Calu3 (cell line): ENCODE measurements at regions not wholly inside any gene's neighbourhood (a gene's known extent, or its start where the extent isn't known, plus 50 kb on each side); places are given as distances from the start of the nearest gene placed in this dataset.

Experiments used
- BruUV-seq: library from RNA; stranded (reverse); fragments of 400-500 nt; replicated peaks from 2 replicates; lab custom pipeline; 2021; lab: Mats Ljungman, UMichigan
- CTCF ChIA-PET: fragments of 300-600 bp; sonication (Branson Sonifier 250); formaldehyde crosslinking; loops from one replicate; lab custom pipeline; 2022; ENCODE audit warnings: antibody characterized with exemption; lab: Charles Lee
- DNase-seq: peaks from one replicate; pipeline ENCODE4 v3.0.0; 2022
- H3K27ac Mint-ChIP-seq: one replicate; pipeline ENCODE4 v1.8.0; 2022; ENCODE audit warnings: mixed read lengths; ENCODE audit not compliant: unreplicated experiment
- H3K27me3 Mint-ChIP-seq: one replicate; pipeline ENCODE4 v1.8.0; 2022; ENCODE audit warnings: mixed read lengths; ENCODE audit not compliant: unreplicated experiment
- H3K36me3 Mint-ChIP-seq: one replicate; pipeline ENCODE4 v1.8.0; 2022; ENCODE audit warnings: mild to moderate bottlenecking, moderate library complexity, mixed read lengths; ENCODE audit not compliant: insufficient read depth, unreplicated experiment
- H3K4me1 Mint-ChIP-seq: one replicate; pipeline ENCODE4 v1.8.0; 2022; ENCODE audit warnings: mild to moderate bottlenecking, low read depth, mixed read lengths; ENCODE audit not compliant: unreplicated experiment
- H3K4me3 Mint-ChIP-seq: one replicate; pipeline ENCODE4 v1.8.0; 2022; ENCODE audit warnings: mild to moderate bottlenecking, low read depth, moderate library complexity, mixed read lengths; ENCODE audit not compliant: unreplicated experiment
- H3K9me3 Mint-ChIP-seq: one replicate; pipeline ENCODE4 v1.8.0; 2022; ENCODE audit warnings: low read depth, mixed read lengths; ENCODE audit not compliant: unreplicated experiment
- CTCF ChIP-seq: fragments of 200-600 bp; IDR thresholded peaks from one replicate; pipeline ENCODE4 v1.8.0; 2022; ENCODE audit warnings: antibody characterized with exemption; ENCODE audit not compliant: unreplicated experiment
- intact Hi-C: fragments of 100-400 bp; cut with micrococcal nuclease; formaldehyde crosslinking; loops from one replicate; pipeline ENCODE4 v1.10.0; 2022; ENCODE audit not compliant: unreplicated experiment

DNA sequence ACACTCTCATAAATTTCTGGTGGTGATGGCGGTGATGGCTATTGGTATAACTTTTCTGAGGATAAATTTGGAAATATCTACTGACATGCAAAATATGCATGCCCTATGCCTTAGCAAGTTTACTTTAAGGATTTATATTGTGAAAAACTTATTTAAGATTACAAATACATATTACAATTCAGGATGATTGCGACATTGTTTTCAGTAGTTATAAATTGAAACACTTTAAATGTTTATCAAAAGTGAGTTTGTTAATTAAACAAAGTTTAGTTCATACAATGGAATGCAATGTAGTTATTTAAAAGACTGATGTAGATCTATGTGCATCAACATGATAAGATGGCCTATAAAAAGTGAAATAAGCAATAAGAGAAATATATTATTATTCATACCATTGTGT is 331.3 kb upstream of the NR5A2 start:
- CTCF ChIA-PET = no interaction called here
- no peak for DNase-seq
- TF ChIP-seq CTCF = no peak
- BruUV-seq = no TSS peak
- Mint-ChIP-seq H3K27me3 (no peaks in the 10 kb centered on the region), H3K4me1 (peaks cover 10% of the 10 kb centered on the region), H3K36me3 (no peaks in the 10 kb centered on the region), H3K4me3 (no peak overlapping the region), H3K27ac (no peak overlapping the region), H3K9me3 (no peaks in the 10 kb centered on the region)
- intact Hi-C loops = no loop called here

DNA sequence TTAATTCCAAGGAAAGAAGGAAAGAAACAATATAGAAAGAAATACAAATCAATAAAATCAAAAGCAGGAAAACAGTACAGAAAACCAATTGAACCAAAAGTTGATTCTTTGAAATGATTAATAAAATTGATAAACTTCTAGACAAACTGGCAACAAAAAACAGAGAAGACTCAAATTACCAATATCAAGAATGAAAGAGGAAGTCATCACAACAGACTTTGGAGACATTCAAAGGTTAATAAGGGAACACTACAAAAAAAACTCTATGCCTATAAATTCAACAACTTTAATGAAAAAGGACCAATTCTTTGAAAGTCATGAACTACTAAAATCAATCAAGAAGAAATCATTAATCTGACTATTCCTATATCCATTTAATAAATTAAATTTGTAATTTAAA is 329.3 kb upstream of the NR5A2 start:
- H3K4me1 Mint-ChIP-seq = no peaks in the 10 kb centered on the region
- H3K36me3 Mint-ChIP-seq = no peaks in the 10 kb centered on the region
- no peak for DNase-seq
- no peak for TF ChIP-seq CTCF
- H3K9me3 Mint-ChIP-seq = no peaks in the 10 kb centered on the region
- no peak overlapping the region for H3K4me3 Mint-ChIP-seq
- BruUV-seq = no TSS peak
- no peaks in the 10 kb centered on the region for H3K27me3 Mint-ChIP-seq
- CTCF ChIA-PET = no interaction called here
- intact Hi-C loops = no loop called here
- H3K27ac Mint-ChIP-seq = no peak overlapping the region

DNA sequence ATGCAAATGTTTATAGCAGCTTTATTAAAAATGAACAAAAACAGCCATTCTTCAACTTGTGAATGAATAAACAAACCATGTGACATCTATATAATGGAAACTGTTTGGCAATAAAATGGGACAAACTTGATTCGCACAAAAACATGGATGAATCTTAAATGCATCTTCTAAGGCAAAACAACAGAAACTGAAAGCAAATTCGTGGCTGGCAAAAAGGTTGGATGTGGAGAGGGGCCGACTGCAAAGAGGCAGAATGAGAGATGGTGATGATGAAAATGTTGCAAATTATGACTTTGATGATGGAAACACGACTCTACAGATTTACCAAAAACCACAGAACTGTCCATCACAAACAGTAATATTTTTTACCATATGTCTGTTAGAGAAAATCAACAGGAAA is 327.0 kb upstream of the NR5A2 start:
- intact Hi-C loops = no loop called here
- no peak for TF ChIP-seq CTCF
- no TSS peak for BruUV-seq
- H3K9me3 Mint-ChIP-seq = no peaks in the 10 kb centered on the region
- DNase-seq = no peak
- CTCF ChIA-PET = no interaction called here
- H3K4me1 Mint-ChIP-seq = no peaks in the 10 kb centered on the region
- no peak overlapping the region for H3K27ac Mint-ChIP-seq
- H3K4me3 Mint-ChIP-seq = no peak overlapping the region
- H3K27me3 Mint-ChIP-seq = no peaks in the 10 kb centered on the region
- H3K36me3 Mint-ChIP-seq = no peaks in the 10 kb centered on the region

DNA sequence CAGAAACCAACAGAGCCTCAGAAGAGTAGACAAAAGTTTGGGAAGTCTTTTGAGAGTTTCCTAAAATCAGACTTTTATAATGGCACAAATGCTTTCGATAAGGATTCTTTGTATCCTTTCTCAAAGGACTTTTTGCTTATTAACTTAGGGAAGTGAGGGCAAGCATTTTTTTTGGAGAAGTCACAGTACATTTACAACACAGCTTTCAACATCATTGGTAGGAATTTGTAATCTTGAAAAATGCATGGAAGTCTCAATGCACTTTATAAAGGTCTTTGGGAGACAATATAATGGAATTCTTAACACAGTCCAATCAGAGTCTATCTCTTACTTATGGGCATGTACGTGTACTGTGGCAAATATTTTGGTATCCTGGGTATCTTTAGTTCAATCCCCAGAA is 325.8 kb upstream of the NR5A2 start:
- DNase-seq = no peak
- no peaks in the 10 kb centered on the region for H3K4me1 Mint-ChIP-seq
- CTCF ChIA-PET = no interaction called here
- no peak for TF ChIP-seq CTCF
- H3K4me3 Mint-ChIP-seq = no peak overlapping the region
- H3K27ac Mint-ChIP-seq = no peak overlapping the region
- H3K36me3 Mint-ChIP-seq = no peaks in the 10 kb centered on the region
- H3K27me3 Mint-ChIP-seq = no peaks in the 10 kb centered on the region
- no peaks in the 10 kb centered on the region for H3K9me3 Mint-ChIP-seq
- no TSS peak for BruUV-seq
- intact Hi-C loops = no loop called here

- TF ChIP-seq CTCF = no peak
- no peak for DNase-seq
- H3K27ac Mint-ChIP-seq = no peak overlapping the region
- no peaks in the 10 kb centered on the region for H3K9me3 Mint-ChIP-seq
- H3K4me1 Mint-ChIP-seq = no peaks in the 10 kb centered on the region
- H3K4me3 Mint-ChIP-seq = no peak overlapping the region
- no TSS peak for BruUV-seq
- CTCF ChIA-PET = interaction anchor here (0.6 kb wide), 1 partner anchor 359 kb away, joined by 4 read pairs; no protein-coding TSS in a partner anchor
- intact Hi-C loops = no loop called here
- no peaks in the 10 kb centered on the region for H3K36me3 Mint-ChIP-seq
- H3K27me3 Mint-ChIP-seq = no peaks in the 10 kb centered on the region
Observed at GRCh38 chr1:199704231-199704630, 323.3 kb upstream of the NR5A2 start.
